HepG2 (cell line): ENCODE measurements at regions not wholly inside any gene's neighbourhood (a gene's known extent, or its start where the extent isn't known, plus 50 kb on each side); places are given as distances from the start of the nearest gene placed in this dataset.

Experiments
- ATAC-seq: fragments of 200-7000 bp; cut with Tn5 transposase; 3 replicates; pipeline ENCODE4 v1.9.1; 2020; ENCODE audit warnings: mild to moderate bottlenecking, moderate library complexity
- BruUV-seq: library from RNA; stranded (reverse); fragments of 400-500 nt; replicated peaks from 2 replicates; lab custom pipeline; 2021; lab: Mats Ljungman, UMichigan
- CTCF ChIA-PET: fragments of 300-600 bp; formaldehyde crosslinking; extraction: SDS; loops from one replicate; lab custom pipeline; 2021; ENCODE audit warnings: low total read pairs, inconsistent platforms, low intra/inter-chr PET ratio; lab: Yijun Ruan, JAX
- POLR2A ChIA-PET: fragments of 350-600 bp; sonication (Branson Sonifier 250); formaldehyde crosslinking; loops from one replicate; lab custom pipeline; 2020; ENCODE audit warnings: antibody characterized with exemption, inconsistent platforms; lab: Yijun Ruan, JAX
- DNase-seq: peaks from one replicate; pipeline ENCODE4 v3.0.0-alpha.2; 2015; ENCODE audit warnings: low spot score
- FAIRE-seq: peaks from 3 replicates; lab custom pipeline; 2011; peaks lifted over from hg19 to GRCh38; lab: Jason Lieb, UNC
- H2AFZ ChIP-seq: one replicate; pipeline ENCODE4 v1.6.1; 2011; ENCODE audit warnings: low read length, inconsistent platforms
- H3K27ac ChIP-seq: fragments of 300-600 bp; 3 replicates; pipeline ENCODE4 v1.8.0; 2011; ENCODE audit warnings: mixed run types, mild to moderate bottlenecking, mixed read lengths, low read length, inconsistent platforms; ENCODE audit not compliant: insufficient read depth; ENCODE audit errors: extremely low read length
- H3K27me3 ChIP-seq, 2 experiments: fragments of 200-600 bp in 1 of 2; 2 replicates in 1 of 2; 3 replicates in 1 of 2; pipeline versions ENCODE4 v1.6.0 to v1.8.0; 2011; ENCODE audit warnings: low read length in 2 of 2, mild to moderate bottlenecking in 2 of 2, moderate library complexity in 2 of 2, inconsistent platforms in 1 of 2; ENCODE audit not compliant: insufficient read depth in 2 of 2, control insufficient read depth in 1 of 2
- H3K36me3 ChIP-seq, 2 experiments: fragments of 200-600 bp in 1 of 2; replicated peaks in 1 of 2; 2 replicates in 1 of 2; 3 replicates in 1 of 2; pipeline versions ENCODE4 v1.5.1 to v1.8.0; 2011; ENCODE audit warnings: low read length in 2 of 2, inconsistent platforms in 1 of 2; ENCODE audit not compliant: insufficient read depth in 2 of 2, control insufficient read depth in 1 of 2
- H3K4me1 ChIP-seq: 2 replicates; pipeline ENCODE4 v1.5.1; 2012; ENCODE audit warnings: low read length, inconsistent platforms; ENCODE audit not compliant: insufficient read depth
- H3K4me2 ChIP-seq: 2 replicates; pipeline ENCODE4 v1.6.0; 2011; ENCODE audit warnings: low read depth, low read length, inconsistent platforms
- H3K4me3 ChIP-seq, 3 experiments: fragments of 200-600 bp in 1 of 3; sonication (generic), shearing (Covaris generic) in 1 of 3; replicated peaks in 1 of 3; 2 replicates each; pipeline ENCODE4 v1.5.1; 2011 to 2016; ENCODE audit warnings: low read length in 3 of 3, inconsistent platforms in 2 of 3, low read depth in 2 of 3, mild to moderate bottlenecking in 2 of 3, control low read depth in 1 of 3, mixed read lengths in 1 of 3; ENCODE audit not compliant: insufficient read depth in 1 of 3
- H3K79me2 ChIP-seq: one replicate; pipeline ENCODE4 v1.6.1; 2011; ENCODE audit warnings: low read length, inconsistent platforms; ENCODE audit not compliant: insufficient read depth
- H3K9ac ChIP-seq: 2 replicates; pipeline ENCODE4 v1.6.0; 2011; ENCODE audit warnings: mild to moderate bottlenecking, low read depth, low read length, inconsistent platforms; ENCODE audit not compliant: insufficient read depth
- H3K9me3 ChIP-seq: 2 replicates; pipeline ENCODE4 v1.5.1; 2012; ENCODE audit warnings: mild to moderate bottlenecking, low read length
- H4K20me1 ChIP-seq: 2 replicates; pipeline ENCODE4 v1.6.0; 2011; ENCODE audit warnings: inconsistent platforms, mild to moderate bottlenecking, low read length, moderate library complexity; ENCODE audit not compliant: insufficient read depth
- BORCS8-MEF2B ChIP-seq: sonication (generic); formaldehyde crosslinking; IDR thresholded peaks from 2 replicates; pipeline ENCODE4 v1.8.0; 2022; ENCODE audit warnings: mild to moderate bottlenecking, missing genetic modification reagents
- GATA4 ChIP-seq: sonication (generic); IDR thresholded peaks from 2 replicates; pipeline ENCODE4 v1.6.1; 2016; ENCODE audit warnings: antibody characterized with exemption, low read depth, borderline replicate concordance
- IKZF4 ChIP-seq: sonication (generic); formaldehyde crosslinking; IDR thresholded peaks from 2 replicates; pipeline ENCODE4 v1.5.1; 2020; ENCODE audit warnings: borderline replicate concordance, mild to moderate bottlenecking, low read depth, missing genetic modification reagents; ENCODE audit errors: not compliant biosample characterization
- KDM6A ChIP-seq: IDR thresholded peaks from 2 replicates; pipeline ENCODE4 v1.6.1; 2016; ENCODE audit warnings: low read depth
- LCORL ChIP-seq, 2 experiments: fragments of 450-650 bp in 1 of 2; sonication (generic) in 1 of 2; formaldehyde crosslinking in 1 of 2; IDR thresholded peaks; 2 replicates each; pipeline versions ENCODE4 v1.5.0 to v1.6.1; 2017 to 2020; ENCODE audit warnings: antibody characterized with exemption in 1 of 2, missing genetic modification reagents in 1 of 2
- NFYB ChIP-seq: sonication (generic); formaldehyde crosslinking; IDR thresholded peaks from 2 replicates; pipeline ENCODE4 v1.4.0; 2020; ENCODE audit warnings: missing genetic modification reagents
- NR2C2 ChIP-seq: sonication (generic); formaldehyde crosslinking; IDR thresholded peaks from 2 replicates; pipeline ENCODE4 v1.4.0; 2020; ENCODE audit warnings: missing genetic modification reagents, mild to moderate bottlenecking, moderate library complexity, borderline replicate concordance
- PHF20 ChIP-seq: sonication (generic); formaldehyde crosslinking; IDR thresholded peaks from 2 replicates; pipeline ENCODE4 v1.5.0; 2020; ENCODE audit warnings: mild to moderate bottlenecking, missing genetic modification reagents
- POGZ ChIP-seq: sonication (generic); formaldehyde crosslinking; IDR thresholded peaks from 2 replicates; pipeline ENCODE4 v1.4.0; 2020; ENCODE audit warnings: mild to moderate bottlenecking, missing genetic modification reagents
- ZFP36 ChIP-seq: fragments of 150-350 bp; IDR thresholded peaks from 2 replicates; pipeline ENCODE4 v1.6.1; 2018; ENCODE audit warnings: borderline replicate concordance, low read length, low read depth; ENCODE audit not compliant: partially characterized antibody
- ZNF292 ChIP-seq: sonication (generic); formaldehyde crosslinking; IDR thresholded peaks from 2 replicates; pipeline ENCODE4 v1.8.1; 2022; ENCODE audit warnings: mild to moderate bottlenecking, low read depth, missing genetic modification reagents, borderline replicate concordance
- ZNF33B ChIP-seq: sonication (generic); formaldehyde crosslinking; IDR thresholded peaks from 2 replicates; pipeline ENCODE4 v1.5.1; 2020; ENCODE audit warnings: mild to moderate bottlenecking, missing genetic modification reagents
- ZZZ3 ChIP-seq: sonication (generic); formaldehyde crosslinking; IDR thresholded peaks from 2 replicates; pipeline ENCODE4 v1.4.0; 2020; ENCODE audit warnings: missing genetic modification reagents, mild to moderate bottlenecking, borderline replicate concordance
- WGBS: methylation state at CpG from one replicate; pipeline ENCODE4 v1.1.6; 2017; ENCODE audit warnings: low lambda C conversion rate; 5-methylcytosine and 5-hydroxymethylcytosine counted together
- in situ Hi-C: cut with HindIII; loops from 2 replicates; pipeline ENCODE4 v1.10.0; 2017; ENCODE audit warnings: low pct_unique_long_range_greater_than_20kb; ENCODE audit not compliant: extremely low pct_ligation_motif_present
- intact Hi-C: fragments of 100-400 bp; cut with micrococcal nuclease; formaldehyde crosslinking; loops from one replicate; pipeline ENCODE4 v1.10.0; 2022; ENCODE audit not compliant: unreplicated experiment
- TF ChIP-seq, protein P1 (sequence below), 2 experiments: sonication (generic) in 1 of 2; formaldehyde crosslinking in 1 of 2; IDR thresholded peaks; 2 replicates each; pipeline versions ENCODE4 v1.4.0 to v1.6.1; 2016 to 2020; ENCODE audit warnings: borderline replicate concordance in 1 of 2, low read depth in 1 of 2, mild to moderate bottlenecking in 1 of 2, missing genetic modification reagents in 1 of 2
- TF ChIP-seq, protein P2 (sequence below): sonication (generic); formaldehyde crosslinking; IDR thresholded peaks from 2 replicates; pipeline ENCODE4 v1.4.0; 2020; ENCODE audit warnings: low read depth, mild to moderate bottlenecking, missing genetic modification reagents
- TF ChIP-seq, protein P3 (sequence below): sonication (generic); formaldehyde crosslinking; IDR thresholded peaks from 2 replicates; pipeline ENCODE4 v1.4.0; 2020; ENCODE audit warnings: missing genetic modification reagents, borderline replicate concordance

DNA sequence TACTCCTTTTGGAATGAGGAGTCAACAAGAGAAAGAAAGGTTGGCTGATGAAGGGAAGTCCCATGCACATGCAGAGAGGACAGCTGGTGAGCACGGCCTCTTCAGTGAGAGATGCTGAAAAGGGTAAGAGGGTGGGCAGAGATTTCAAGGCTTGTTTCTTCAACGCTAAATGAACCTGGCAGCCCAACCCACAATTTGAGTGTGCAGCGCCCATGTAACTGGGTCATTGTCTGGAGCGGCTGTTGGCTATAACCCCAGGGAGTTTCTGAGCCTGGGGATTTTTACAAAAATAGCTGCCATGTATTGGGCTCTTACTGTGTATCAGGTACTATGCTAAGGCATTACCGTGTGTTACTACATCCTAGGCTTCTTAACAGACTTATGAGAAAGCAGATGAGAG is 594.1 kb downstream of the ETS1 start:
- Histone ChIP-seq H3K27me3 (no peaks in the 10 kb centered on the region), H3K27ac (no peak overlapping the region), H3K9ac (no peak overlapping the region), H3K4me3 (no peak overlapping the region), H3K36me3 (no peaks in the 10 kb centered on the region), H3K4me2 (no peak overlapping the region), H3K9me3 (peaks cover 54% of the 10 kb centered on the region), H3K79me2 (no peaks in the 10 kb centered on the region), H2AFZ (no peak overlapping the region), H3K4me1 (no peaks in the 10 kb centered on the region), H4K20me1 (no peaks in the 10 kb centered on the region)
- BruUV-seq: no TSS peak
- POLR2A ChIA-PET: no interaction called here
- intact Hi-C loops (no loop called here), in situ Hi-C loops (no loop called here)
- 37% methylated on average over 5 of the region's 5 CpGs for WGBS
- FAIRE-seq (no peak), ATAC-seq (no peak), DNase-seq (no peak)
- TF ChIP-seq ZNF292 (no peak), NR2C2 (CRISPR knock-in tag) (no peak), LCORL (IDR thresholded peaks at IDR 0.05) (no peak), LCORL (CRISPR knock-in tag; IDR thresholded peaks at IDR 0.05) (no peak), IKZF4 (CRISPR knock-in tag) (no peak), ZFP36 (no peak), KDM6A (CRISPR knock-in tag) (no peak), PHF20 (CRISPR knock-in tag) (no peak), ZZZ3 (CRISPR knock-in tag) (no peak), POGZ (CRISPR knock-in tag) (no peak), NFYB (no peak), ZNF33B (CRISPR knock-in tag) (no peak), BORCS8-MEF2B (no peak), GATA4 (no peak)
- TF ChIP-seq, protein P1, sequence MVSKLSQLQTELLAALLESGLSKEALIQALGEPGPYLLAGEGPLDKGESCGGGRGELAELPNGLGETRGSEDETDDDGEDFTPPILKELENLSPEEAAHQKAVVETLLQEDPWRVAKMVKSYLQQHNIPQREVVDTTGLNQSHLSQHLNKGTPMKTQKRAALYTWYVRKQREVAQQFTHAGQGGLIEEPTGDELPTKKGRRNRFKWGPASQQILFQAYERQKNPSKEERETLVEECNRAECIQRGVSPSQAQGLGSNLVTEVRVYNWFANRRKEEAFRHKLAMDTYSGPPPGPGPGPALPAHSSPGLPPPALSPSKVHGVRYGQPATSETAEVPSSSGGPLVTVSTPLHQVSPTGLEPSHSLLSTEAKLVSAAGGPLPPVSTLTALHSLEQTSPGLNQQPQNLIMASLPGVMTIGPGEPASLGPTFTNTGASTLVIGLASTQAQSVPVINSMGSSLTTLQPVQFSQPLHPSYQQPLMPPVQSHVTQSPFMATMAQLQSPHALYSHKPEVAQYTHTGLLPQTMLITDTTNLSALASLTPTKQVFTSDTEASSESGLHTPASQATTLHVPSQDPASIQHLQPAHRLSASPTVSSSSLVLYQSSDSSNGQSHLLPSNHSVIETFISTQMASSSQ (IDR thresholded peaks at IDR 0.05; ENCODE audit: low read depth): no peak
- TF ChIP-seq, protein P1 (CRISPR knock-in tag; IDR thresholded peaks at IDR 0.05; ENCODE audit: borderline replicate concordance): no peak
- TF ChIP-seq, protein P2, sequence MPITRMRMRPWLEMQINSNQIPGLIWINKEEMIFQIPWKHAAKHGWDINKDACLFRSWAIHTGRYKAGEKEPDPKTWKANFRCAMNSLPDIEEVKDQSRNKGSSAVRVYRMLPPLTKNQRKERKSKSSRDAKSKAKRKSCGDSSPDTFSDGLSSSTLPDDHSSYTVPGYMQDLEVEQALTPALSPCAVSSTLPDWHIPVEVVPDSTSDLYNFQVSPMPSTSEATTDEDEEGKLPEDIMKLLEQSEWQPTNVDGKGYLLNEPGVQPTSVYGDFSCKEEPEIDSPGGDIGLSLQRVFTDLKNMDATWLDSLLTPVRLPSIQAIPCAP (CRISPR knock-in tag): no peak
- TF ChIP-seq, protein P3, sequence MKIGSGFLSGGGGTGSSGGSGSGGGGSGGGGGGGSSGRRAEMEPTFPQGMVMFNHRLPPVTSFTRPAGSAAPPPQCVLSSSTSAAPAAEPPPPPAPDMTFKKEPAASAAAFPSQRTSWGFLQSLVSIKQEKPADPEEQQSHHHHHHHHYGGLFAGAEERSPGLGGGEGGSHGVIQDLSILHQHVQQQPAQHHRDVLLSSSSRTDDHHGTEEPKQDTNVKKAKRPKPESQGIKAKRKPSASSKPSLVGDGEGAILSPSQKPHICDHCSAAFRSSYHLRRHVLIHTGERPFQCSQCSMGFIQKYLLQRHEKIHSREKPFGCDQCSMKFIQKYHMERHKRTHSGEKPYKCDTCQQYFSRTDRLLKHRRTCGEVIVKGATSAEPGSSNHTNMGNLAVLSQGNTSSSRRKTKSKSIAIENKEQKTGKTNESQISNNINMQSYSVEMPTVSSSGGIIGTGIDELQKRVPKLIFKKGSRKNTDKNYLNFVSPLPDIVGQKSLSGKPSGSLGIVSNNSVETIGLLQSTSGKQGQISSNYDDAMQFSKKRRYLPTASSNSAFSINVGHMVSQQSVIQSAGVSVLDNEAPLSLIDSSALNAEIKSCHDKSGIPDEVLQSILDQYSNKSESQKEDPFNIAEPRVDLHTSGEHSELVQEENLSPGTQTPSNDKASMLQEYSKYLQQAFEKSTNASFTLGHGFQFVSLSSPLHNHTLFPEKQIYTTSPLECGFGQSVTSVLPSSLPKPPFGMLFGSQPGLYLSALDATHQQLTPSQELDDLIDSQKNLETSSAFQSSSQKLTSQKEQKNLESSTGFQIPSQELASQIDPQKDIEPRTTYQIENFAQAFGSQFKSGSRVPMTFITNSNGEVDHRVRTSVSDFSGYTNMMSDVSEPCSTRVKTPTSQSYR (CRISPR knock-in tag): no peak
- CTCF ChIA-PET: no interaction called here
